Psoas muscle (tissue), 7 donors: ENCODE measurements at regions not wholly inside any gene's neighbourhood (a gene's known extent, or its start where the extent isn't known, plus 50 kb on each side); places are given as distances from the start of the nearest gene placed in this dataset.
A peak's percentile ranks its signal among the peaks of the same experiment; 100 is the strongest.

Experiments
- ATAC-seq, 4 donors: fragments of 200-7000 bp; cut with Tn5 transposase; one replicate each; pipeline ENCODE4 v1.9.1; 2020; ENCODE audit warnings: moderate library complexity in 3 of 4, mild to moderate bottlenecking in 2 of 4
- DNase-seq, 2 donors: peaks; one replicate each; pipeline ENCODE4 v3.0.0-alpha.2; 2020
- H3K27ac ChIP-seq: fragments of 200-600 bp; one replicate; pipeline ENCODE4 v1.8.0; 2022
- H3K27me3 ChIP-seq, 3 donors: fragments of 200-600 bp in 1 of 3; one replicate each; pipeline versions ENCODE4 v1.6.1 to v1.8.0; 2013 to 2022; ENCODE audit warnings: low read length in 2 of 3, mild to moderate bottlenecking in 2 of 3, moderate library complexity in 1 of 3; ENCODE audit not compliant: insufficient read depth in 3 of 3
- H3K36me3 ChIP-seq, 2 donors: fragments of 200-600 bp in 1 of 2; one replicate each; pipeline versions ENCODE4 v1.6.1 to v1.8.0; 2013 to 2022; ENCODE audit warnings: low read depth in 1 of 2, mild to moderate bottlenecking in 1 of 2, moderate library complexity in 1 of 2; ENCODE audit not compliant: insufficient read depth in 1 of 2
- H3K4me1 ChIP-seq: fragments of 200-600 bp; one replicate; pipeline ENCODE4 v1.8.0; 2022
- H3K4me3 ChIP-seq: fragments of 200-600 bp; one replicate; pipeline ENCODE4 v1.8.0; 2022; ENCODE audit warnings: mild to moderate bottlenecking
- H3K9me3 ChIP-seq: fragments of 200-600 bp; one replicate; pipeline ENCODE4 v1.8.0; 2022
- CTCF ChIP-seq: fragments of 200-600 bp; IDR thresholded peaks from one replicate; pipeline ENCODE4 v1.8.0; 2022; ENCODE audit warnings: antibody characterized with exemption
- WGBS, 3 donors: extraction: QIAGEN DNeasy Blood & Tissue Kit; methylation state at CpG; one replicate each; pipeline versions ENCODE4 v1.1.6 to v1.1.7; 2013; 5-methylcytosine and 5-hydroxymethylcytosine counted together
- intact Hi-C, 2 donors: fragments of 100-400 bp; cut with DNase I; formaldehyde crosslinking; loops; one replicate each; pipeline versions ENCODE4 v1.11.0 to v1.14.2; 2022
- donor health status: healthy with polysubstance abuse.
- donor health status: DM: no; HTN: no; CAD: no; lungs with moderate emphysema.
- donor health status: Bipolar disorder and iron deficiency.
- donor health status: healthy.
- donor health status: DM: yes; HTN: yes; CAD: no.
- donor health status: DM: no; HTN: no; CAD: no.
- donor health status: DM: yes; HTN: yes; CAD: no.

GRCh38 chr12:107906707-107907106 is 132.2 kb downstream of the ASCL4 start:
- no peak for DNase-seq
- Histone ChIP-seq H3K27me3 (peaks cover 3 to 46% (median 3%) of the 10 kb centered on the region in 3 donors), H3K4me1 (no peaks in the 10 kb centered on the region), H3K27ac (no peak overlapping the region), H3K36me3 (no peaks in the 10 kb centered on the region), H3K9me3 (no peaks in the 10 kb centered on the region), H3K4me3 (no peak overlapping the region)
- intact Hi-C loops, result no loop called here
- ATAC-seq, result no peak
- WGBS, 3 donors, result 66 to 70% (median 68%) methylated on average over 4 of the region's 4 CpGs
- TF ChIP-seq CTCF, result no peak

GRCh38 chr12:107912421-107913004 is 138.0 kb downstream of the ASCL4 start:
- intact Hi-C loops, result loop anchor here in 1 of 2 donors (10.0 kb wide), 1 partner anchor 282 kb away; no protein-coding TSS in a partner anchor
- no peak overlapping the region for H3K4me3 ChIP-seq
- peaks cover 0 to 13% (median 0%) of the 10 kb centered on the region in 3 donors for H3K27me3 ChIP-seq
- H3K27ac ChIP-seq, result no peak overlapping the region
- 2 to 3% (median 2%) methylated on average over 22 of the region's 22 CpGs for WGBS, 3 donors
- DNase-seq (peak; percentile 23 to 56), ATAC-seq (no peak)
- no peaks in the 10 kb centered on the region for H3K9me3 ChIP-seq
- H3K4me1 ChIP-seq, result no peaks in the 10 kb centered on the region
- H3K36me3 ChIP-seq, result no peaks in the 10 kb centered on the region
- TF ChIP-seq CTCF, result peak; percentile 10

GRCh38 chr12:107914460-107914977 is 140.0 kb downstream of the ASCL4 start:
- H3K27me3 ChIP-seq, result peaks cover 0 to 11% (median 0%) of the 10 kb centered on the region in 3 donors
- ATAC-seq (no peak), DNase-seq (no peak)
- intact Hi-C loops, result loop anchor here in 1 of 2 donors (10.0 kb wide), 1 partner anchor 280 kb away; no protein-coding TSS in a partner anchor
- no peaks in the 10 kb centered on the region for H3K36me3 ChIP-seq
- H3K9me3 ChIP-seq, result no peaks in the 10 kb centered on the region
- no peak for TF ChIP-seq CTCF
- no peaks in the 10 kb centered on the region for H3K4me1 ChIP-seq
- H3K27ac ChIP-seq, result no peak overlapping the region
- no peak overlapping the region for H3K4me3 ChIP-seq
- WGBS, 3 donors, result 60 to 71% (median 64%) methylated on average over 10 of the region's 10 CpGs

- H3K36me3 ChIP-seq, result no peaks in the 10 kb centered on the region
- TF ChIP-seq CTCF, result peak; percentile 48
- WGBS, 3 donors, result 20 to 24% (median 21%) methylated on average over 8 of the region's 8 CpGs
- no peaks in the 10 kb centered on the region for H3K4me1 ChIP-seq
- no peaks in the 10 kb centered on the region for H3K9me3 ChIP-seq
- DNase-seq (no peak), ATAC-seq (no peak)
- intact Hi-C loops, result loop anchor here in 1 of 2 donors (5.0 to 10.0 kb wide), 2 partner anchors 277 to 594 kb away; no protein-coding TSS in a partner anchor
- H3K27me3 ChIP-seq, result peaks cover 0 to 8% (median 0%) of the 10 kb centered on the region in 3 donors
- H3K4me3 ChIP-seq, result no peak overlapping the region
- no peak overlapping the region for H3K27ac ChIP-seq
Observed at GRCh38 chr12:107917912-107918800, 143.7 kb downstream of the ASCL4 start.
